ENCODE measurements at regions not wholly inside any gene's neighbourhood (a gene's known extent, or its start where the extent isn't known, plus 50 kb on each side); places are given as distances from the start of the nearest gene placed in this dataset.

GRCh38 chr5:102579379-102579778 lies 80.6 kb upstream of the SLCO6A1 start:
- no peak overlapping the region for H3K4me3 ChIP-seq
- TF ChIP-seq CTCF (IDR thresholded peaks at IDR 0.05; ENCODE audit: borderline replicate concordance) = no peak
- H3K9me3 ChIP-seq (replicated peaks) = no peaks in the 10 kb centered on the region
- H3K36me3 ChIP-seq = no peaks in the 10 kb centered on the region
- no peak for DNase-seq
- intact Hi-C loops (cut with micrococcal nuclease) = no loop called here
- no peaks in the 10 kb centered on the region for H3K4me1 ChIP-seq
- no peaks in the 10 kb centered on the region for H3K27me3 ChIP-seq (ENCODE audit: low read depth)
- H3K27ac ChIP-seq (replicated peaks) = no peak overlapping the region

GRCh38 chr5:102581011-102581410 lies 82.2 kb upstream of the SLCO6A1 start:
- no peaks in the 10 kb centered on the region for H3K27me3 ChIP-seq (ENCODE audit: low read depth)
- no peak overlapping the region for H3K27ac ChIP-seq (replicated peaks)
- H3K9me3 ChIP-seq (replicated peaks) = no peaks in the 10 kb centered on the region
- TF ChIP-seq CTCF (IDR thresholded peaks at IDR 0.05; ENCODE audit: borderline replicate concordance) = no peak
- no peaks in the 10 kb centered on the region for H3K36me3 ChIP-seq
- DNase-seq = no peak
- intact Hi-C loops (cut with micrococcal nuclease) = loop anchor here (5.0 to 10.0 kb wide), 2 partner anchors 84 to 461 kb away; no protein-coding TSS in a partner anchor
- no peak overlapping the region for H3K4me3 ChIP-seq
- no peaks in the 10 kb centered on the region for H3K4me1 ChIP-seq

- Histone ChIP-seq H3K4me1 (peaks cover 7% of the 10 kb centered on the region), H3K9me3 (replicated peaks) (no peaks in the 10 kb centered on the region), H3K27me3 (ENCODE audit: low read depth) (no peaks in the 10 kb centered on the region), H3K36me3 (no peaks in the 10 kb centered on the region), H3K27ac (replicated peaks) (no peak overlapping the region), H3K4me3 (no peak overlapping the region)
- intact Hi-C loops (cut with micrococcal nuclease) = loop anchor here (5.0 to 10.0 kb wide), 2 partner anchors 82 to 460 kb away; no protein-coding TSS in a partner anchor
- TF ChIP-seq CTCF (IDR thresholded peaks at IDR 0.05; ENCODE audit: borderline replicate concordance) = no peak
- DNase-seq = no peak
These were observed 83.9 kb upstream of the SLCO6A1 start for GRCh38 chr5:102582696-102583095.

- Histone ChIP-seq H3K4me1 (peaks cover 7% of the 10 kb centered on the region), H3K4me3 (no peak overlapping the region), H3K36me3 (no peaks in the 10 kb centered on the region), H3K27me3 (ENCODE audit: low read depth) (no peaks in the 10 kb centered on the region), H3K27ac (replicated peaks) (no peak overlapping the region), H3K9me3 (replicated peaks) (no peaks in the 10 kb centered on the region)
- TF ChIP-seq CTCF (IDR thresholded peaks at IDR 0.05; ENCODE audit: borderline replicate concordance) = peak; percentile 58
- intact Hi-C loops (cut with micrococcal nuclease) = loop anchor here (5.0 to 10.0 kb wide), 2 partner anchors 81 to 459 kb away; no protein-coding TSS in a partner anchor
- DNase-seq = no peak
These were observed 84.7 kb upstream of the SLCO6A1 start for GRCh38 chr5:102583276-102584124.

DNA sequence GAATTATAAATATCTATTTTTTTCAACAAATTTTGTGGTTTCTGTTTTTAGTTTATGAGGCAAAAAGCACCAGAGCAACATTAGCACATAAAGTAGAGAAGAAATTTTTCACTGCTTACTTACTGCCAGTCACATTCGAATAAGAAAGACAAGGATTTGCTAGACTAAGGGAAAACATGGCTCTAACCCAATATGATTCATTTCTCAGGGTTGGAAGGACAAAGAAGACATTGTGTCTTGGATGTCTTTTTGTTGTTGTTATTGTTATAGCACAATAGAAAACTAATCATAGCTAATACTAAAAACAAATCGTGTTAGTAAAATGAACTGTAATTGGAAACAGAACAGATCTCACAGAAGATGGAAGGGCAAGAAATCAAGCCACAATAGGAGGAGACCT lies 90.9 kb upstream of the SLCO6A1 start:
- H3K4me3 ChIP-seq = no peak overlapping the region
- no peak for TF ChIP-seq CTCF (IDR thresholded peaks at IDR 0.05; ENCODE audit: borderline replicate concordance)
- no peaks in the 10 kb centered on the region for H3K36me3 ChIP-seq
- intact Hi-C loops (cut with micrococcal nuclease) = loop anchor here (10.0 kb wide), 1 partner anchor 75 kb away; no protein-coding TSS in a partner anchor
- H3K27ac ChIP-seq (replicated peaks) = no peak overlapping the region
- no peaks in the 10 kb centered on the region for H3K9me3 ChIP-seq (replicated peaks)
- DNase-seq = no peak
- H3K27me3 ChIP-seq (ENCODE audit: low read depth) = no peaks in the 10 kb centered on the region
- H3K4me1 ChIP-seq = peaks cover 7% of the 10 kb centered on the region
